ENCODE measurements at regions not wholly inside any gene's neighbourhood (a gene's known extent, or its start where the extent isn't known, plus 50 kb on each side); places are given as distances from the start of the nearest gene placed in this dataset.

DNA sequence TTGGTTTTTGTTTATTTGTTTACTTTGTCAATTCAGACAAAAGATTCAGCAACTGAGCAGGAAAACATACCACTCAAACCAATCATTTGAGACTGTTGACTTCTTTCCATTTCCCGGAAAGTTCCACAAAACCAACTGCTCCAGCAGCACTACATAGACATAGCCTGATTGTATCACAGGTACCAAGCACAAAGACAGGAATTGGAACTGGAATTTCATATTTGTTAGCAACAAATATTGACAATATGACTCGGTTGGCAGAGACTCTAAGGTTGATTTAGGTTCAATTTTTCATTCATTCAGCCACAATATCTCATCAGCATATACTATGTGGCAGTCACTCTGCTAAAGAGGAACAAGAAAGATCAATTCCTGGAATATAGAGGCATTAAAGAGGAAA is 364.0 kb downstream of the ZIC3 start:
- TF ChIP-seq, protein P1, sequence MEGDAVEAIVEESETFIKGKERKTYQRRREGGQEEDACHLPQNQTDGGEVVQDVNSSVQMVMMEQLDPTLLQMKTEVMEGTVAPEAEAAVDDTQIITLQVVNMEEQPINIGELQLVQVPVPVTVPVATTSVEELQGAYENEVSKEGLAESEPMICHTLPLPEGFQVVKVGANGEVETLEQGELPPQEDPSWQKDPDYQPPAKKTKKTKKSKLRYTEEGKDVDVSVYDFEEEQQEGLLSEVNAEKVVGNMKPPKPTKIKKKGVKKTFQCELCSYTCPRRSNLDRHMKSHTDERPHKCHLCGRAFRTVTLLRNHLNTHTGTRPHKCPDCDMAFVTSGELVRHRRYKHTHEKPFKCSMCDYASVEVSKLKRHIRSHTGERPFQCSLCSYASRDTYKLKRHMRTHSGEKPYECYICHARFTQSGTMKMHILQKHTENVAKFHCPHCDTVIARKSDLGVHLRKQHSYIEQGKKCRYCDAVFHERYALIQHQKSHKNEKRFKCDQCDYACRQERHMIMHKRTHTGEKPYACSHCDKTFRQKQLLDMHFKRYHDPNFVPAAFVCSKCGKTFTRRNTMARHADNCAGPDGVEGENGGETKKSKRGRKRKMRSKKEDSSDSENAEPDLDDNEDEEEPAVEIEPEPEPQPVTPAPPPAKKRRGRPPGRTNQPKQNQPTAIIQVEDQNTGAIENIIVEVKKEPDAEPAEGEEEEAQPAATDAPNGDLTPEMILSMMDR (IDR thresholded peaks at IDR 0.05; ENCODE audit: control extremely low read depth in 1 of 3, insufficient read depth in 1 of 3, low read depth in 1 of 3, low read length in 3 of 3) = no peak
- TF ChIP-seq RBBP5 (IDR thresholded peaks at IDR 0.05; ENCODE audit: borderline replicate concordance, low read depth, low read length) (no peak), SIN3A (conservative IDR thresholded peaks at IDR 0.05 in 1 of 2, IDR thresholded peaks at IDR 0.05 in 1 of 2; ENCODE audit: low read depth in 1 of 2, low read length in 2 of 2) (no peak), POLR2A (IDR thresholded peaks at IDR 0.05; ENCODE audit: control extremely low read depth in 1 of 2, low read depth in 2 of 2, low read length in 2 of 2) (no peak), POLR2AphosphoS5 (IDR thresholded peaks at IDR 0.05; ENCODE audit: low read depth, low read length) (no peak), EZH2 (IDR thresholded peaks at IDR 0.05; ENCODE audit: low read depth, low read length, severe bottlenecking) (no peak), EP300 (IDR thresholded peaks at IDR 0.05; ENCODE audit: borderline replicate concordance in 1 of 2, low read depth in 2 of 2, low read length in 2 of 2) (no peak), RAD21 (IDR thresholded peaks at IDR 0.05 in 1 of 2, conservative IDR thresholded peaks at IDR 0.05 in 1 of 2; ENCODE audit: low read depth in 2 of 2, low read length in 2 of 2) (no peak), GABPA (IDR thresholded peaks at IDR 0.05; ENCODE audit: borderline replicate concordance, insufficient read depth, low read length) (no peak), SRF (IDR thresholded peaks at IDR 0.05; ENCODE audit: low read depth, low read length) (no peak), TBP (IDR thresholded peaks at IDR 0.05; ENCODE audit: low read depth, low read length) (no peak), MAFK (IDR thresholded peaks at IDR 0.05; ENCODE audit: low read depth, low read length) (no peak)
